Hepatocyte (in vitro differentiated cells): ENCODE measurements at regions not wholly inside any gene's neighbourhood (a gene's known extent, or its start where the extent isn't known, plus 50 kb on each side); places are given as distances from the start of the nearest gene placed in this dataset.

Source experiments
- DNase-seq: peaks from one replicate; pipeline ENCODE4 v3.0.0-alpha.2; 2016; ENCODE audit warnings: low spot score
- H2AFZ ChIP-seq: fragments of 200-600 bp; sonication (generic); 2 replicates; pipeline ENCODE4 v1.6.0; 2016; ENCODE audit warnings: antibody characterized with exemption, mild to moderate bottlenecking
- H3K27ac ChIP-seq: fragments of 200-600 bp; sonication (generic); 2 replicates; pipeline ENCODE4 v1.5.1; 2016; ENCODE audit warnings: mild to moderate bottlenecking
- H3K27me3 ChIP-seq: fragments of 200-600 bp; sonication (generic); 2 replicates; pipeline ENCODE4 v1.6.1; 2016
- H3K36me3 ChIP-seq: fragments of 200-600 bp; sonication (generic); replicated peaks from 2 replicates; pipeline ENCODE4 v1.5.1; 2016; ENCODE audit warnings: low read depth; ENCODE audit not compliant: insufficient read depth
- H3K4me1 ChIP-seq: fragments of 200-600 bp; sonication (generic); 2 replicates; pipeline ENCODE4 v1.5.1; 2016; ENCODE audit warnings: mild to moderate bottlenecking, moderate library complexity; ENCODE audit not compliant: insufficient read depth
- H3K4me2 ChIP-seq: fragments of 200-600 bp; sonication (generic); 2 replicates; pipeline ENCODE4 v1.6.0; 2016
- H3K4me3 ChIP-seq: fragments of 200-600 bp; sonication (generic); 2 replicates; pipeline ENCODE4 v1.5.1; 2016; ENCODE audit warnings: mild to moderate bottlenecking
- H3K79me2 ChIP-seq: fragments of 200-600 bp; sonication (generic); 2 replicates; pipeline ENCODE4 v1.6.0; 2017; ENCODE audit warnings: mild to moderate bottlenecking
- H3K9me2 ChIP-seq: fragments of 200-600 bp; sonication (generic); replicated peaks from 2 replicates; pipeline ENCODE4 v1.6.0; 2017; ENCODE audit warnings: mild to moderate bottlenecking; ENCODE audit not compliant: insufficient read depth
- H3K9me3 ChIP-seq: fragments of 200-600 bp; sonication (generic); 2 replicates; pipeline ENCODE4 v1.5.1; 2016; ENCODE audit warnings: low read depth, mild to moderate bottlenecking
- H4K20me1 ChIP-seq: fragments of 200-600 bp; sonication (generic); 2 replicates; pipeline ENCODE4 v1.6.0; 2016; ENCODE audit warnings: mild to moderate bottlenecking; ENCODE audit not compliant: insufficient read depth, poor library complexity, severe bottlenecking
- CTCF ChIP-seq: fragments of 200-600 bp; sonication (generic); IDR thresholded peaks from 2 replicates; pipeline ENCODE4 v1.5.1; 2016; ENCODE audit warnings: antibody characterized with exemption, mild to moderate bottlenecking; ENCODE audit not compliant: poor library complexity
- EZH2 ChIP-seq: fragments of 200-600 bp; sonication (generic); IDR thresholded peaks from 2 replicates; pipeline ENCODE4 v1.6.1; 2016; ENCODE audit warnings: antibody characterized with exemption, mild to moderate bottlenecking, borderline replicate concordance
- EZH2phosphoT487 ChIP-seq: fragments of 200-600 bp; sonication (generic); IDR thresholded peaks from one replicate; pipeline ENCODE4 v1.6.1; 2018; ENCODE audit warnings: antibody characterized with exemption, mild to moderate bottlenecking, low read depth, moderate library complexity; ENCODE audit not compliant: unreplicated experiment, severe bottlenecking
- WGBS: methylation state at CpG from one replicate; pipeline ENCODE4 v1.1.6; 2016; ENCODE audit warnings: low lambda C conversion rate; ENCODE audit errors: missing lambda C conversion rate; 5-methylcytosine and 5-hydroxymethylcytosine counted together

- H4K20me1 ChIP-seq: no peaks in the 10 kb centered on the region
- TF ChIP-seq CTCF (no peak), EZH2 (no peak), EZH2phosphoT487 (no peak)
- H3K27me3 ChIP-seq: no peaks in the 10 kb centered on the region
- WGBS: 94% methylated on average over 4 of the region's 4 CpGs
- no peaks in the 10 kb centered on the region for H3K4me1 ChIP-seq
- H3K79me2 ChIP-seq: no peaks in the 10 kb centered on the region
- no peak overlapping the region for H3K4me2 ChIP-seq
- H3K9me2 ChIP-seq: no peaks in the 10 kb centered on the region
- no peak overlapping the region for H3K27ac ChIP-seq
- H3K4me3 ChIP-seq: no peak overlapping the region
- no peak for DNase-seq
- no peak overlapping the region for H2AFZ ChIP-seq
- H3K9me3 ChIP-seq: no peaks in the 10 kb centered on the region
- H3K36me3 ChIP-seq: no peaks in the 10 kb centered on the region
These were observed 96.5 kb downstream of the RTP4 start for GRCh38 chr3:187464682-187465081.

- WGBS: 61% methylated on average over 2 of the region's 2 CpGs
- no peaks in the 10 kb centered on the region for H3K27me3 ChIP-seq
- DNase-seq: no peak
- no peak for TF ChIP-seq EZH2
- no peak for TF ChIP-seq CTCF
- no peak for TF ChIP-seq EZH2phosphoT487
- no peak overlapping the region for H3K4me3 ChIP-seq
- no peaks in the 10 kb centered on the region for H3K9me3 ChIP-seq
- no peaks in the 10 kb centered on the region for H3K36me3 ChIP-seq
- no peaks in the 10 kb centered on the region for H3K4me1 ChIP-seq
- H3K9me2 ChIP-seq: no peaks in the 10 kb centered on the region
- no peaks in the 10 kb centered on the region for H4K20me1 ChIP-seq
- no peaks in the 10 kb centered on the region for H3K79me2 ChIP-seq
- H3K27ac ChIP-seq: no peak overlapping the region
- no peak overlapping the region for H3K4me2 ChIP-seq
- H2AFZ ChIP-seq: no peak overlapping the region
These were observed 90.7 kb downstream of the RTP4 start for GRCh38 chr3:187458921-187459320.

- no peaks in the 10 kb centered on the region for H3K79me2 ChIP-seq
- 90% methylated on average over 2 of the region's 2 CpGs for WGBS
- no peaks in the 10 kb centered on the region for H3K36me3 ChIP-seq
- no peaks in the 10 kb centered on the region for H3K9me3 ChIP-seq
- DNase-seq: no peak
- H3K4me1 ChIP-seq: no peaks in the 10 kb centered on the region
- no peaks in the 10 kb centered on the region for H3K9me2 ChIP-seq
- no peaks in the 10 kb centered on the region for H3K27me3 ChIP-seq
- no peak overlapping the region for H3K4me3 ChIP-seq
- no peaks in the 10 kb centered on the region for H4K20me1 ChIP-seq
- no peak overlapping the region for H2AFZ ChIP-seq
- no peak overlapping the region for H3K4me2 ChIP-seq
- no peak overlapping the region for H3K27ac ChIP-seq
- TF ChIP-seq EZH2phosphoT487 (no peak), CTCF (no peak), EZH2 (no peak)
These were observed 90.2 kb downstream of the RTP4 start for GRCh38 chr3:187458383-187458782.

GRCh38 chr3:187456250-187456649 is 88.1 kb downstream of the RTP4 start:
- Histone ChIP-seq H3K4me2 (no peak overlapping the region), H4K20me1 (no peaks in the 10 kb centered on the region), H3K79me2 (no peaks in the 10 kb centered on the region), H3K9me2 (no peaks in the 10 kb centered on the region), H3K4me1 (no peaks in the 10 kb centered on the region), H3K4me3 (no peak overlapping the region), H3K36me3 (no peaks in the 10 kb centered on the region), H3K9me3 (no peaks in the 10 kb centered on the region), H3K27ac (no peak overlapping the region), H3K27me3 (no peaks in the 10 kb centered on the region), H2AFZ (no peak overlapping the region)
- no peak for TF ChIP-seq EZH2
- no peak for TF ChIP-seq EZH2phosphoT487
- 43% methylated on average over 1 of the region's 1 CpG for WGBS
- DNase-seq: peak; percentile 34
